ENCODE measurements at regions not wholly inside any gene's neighbourhood (a gene's known extent, or its start where the extent isn't known, plus 50 kb on each side); places are given as distances from the start of the nearest gene placed in this dataset.

DNA sequence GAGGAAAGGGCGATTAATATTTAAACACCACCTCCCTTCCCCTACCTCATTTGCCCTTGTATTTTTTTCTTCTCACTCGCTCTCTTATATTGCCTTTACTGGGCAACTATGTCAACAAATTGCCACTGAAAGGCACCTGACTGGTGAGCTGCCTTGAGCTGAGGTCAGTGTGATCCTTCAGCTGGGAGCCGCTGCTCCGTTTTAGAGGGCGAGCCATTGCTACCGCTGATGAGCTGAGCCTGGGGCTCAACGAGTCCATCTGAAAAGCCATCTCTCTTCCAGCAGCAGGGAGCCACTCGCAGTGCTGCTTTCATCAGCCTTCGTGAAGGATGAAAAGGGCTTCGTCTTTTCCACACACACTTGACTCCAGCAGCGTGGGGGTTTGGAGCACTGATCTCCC is 108.0 kb upstream of the KIF26B start:
- Mint-ChIP-seq H3K27ac (peak overlapping the region; percentile 16; the same call in 1 of the 2 replicates), H3K36me3 (ENCODE audit: low read depth) (no peaks in the 10 kb centered on the region), H3K4me1 (peaks cover 36% of the 10 kb centered on the region), H3K9me3 (no peaks in the 10 kb centered on the region), H3K4me3 (no peak overlapping the region; the same call in 2 of the 3 replicates), H3K27me3 (ENCODE audit: insufficient read depth, low read depth, poor library complexity) (no peaks in the 10 kb centered on the region)
- Histone ChIP-seq H3K4me1 (ENCODE audit: insufficient read depth) (peaks cover 28% of the 10 kb centered on the region), H4K20me1 (replicated peaks; ENCODE audit: insufficient read depth) (no peaks in the 10 kb centered on the region), H3K79me2 (replicated peaks; ENCODE audit: insufficient read depth) (no peaks in the 10 kb centered on the region; the same call in 1 of the 2 replicates), H3K4me2 (peak overlapping the region; percentile 49), H3K9me2 (ENCODE audit: insufficient read depth) (no peaks in the 10 kb centered on the region), H3K27ac (ENCODE audit: low read depth) (peak overlapping the region; percentile 81), H3K36me3 (ENCODE audit: insufficient read depth) (no peaks in the 10 kb centered on the region), H3F3A (replicated peaks; ENCODE audit: low read depth) (no peaks in the 10 kb centered on the region; the same call in 1 of the 2 replicates), H3K27me3 (ENCODE audit: insufficient read depth) (no peaks in the 10 kb centered on the region), H2AFZ (peak overlapping the region; percentile 40; the same call in 1 of the 2 replicates), H3K4me3 (no peak overlapping the region)
- DNase-seq (ENCODE audit: low spot score) (peak; percentile 33), ATAC-seq (peak; percentile 70)
- no peak for TF ChIP-seq ZNF114 (CRISPR knock-in tag; IDR thresholded peaks at IDR 0.05)
- TF ChIP-seq, protein P1, sequence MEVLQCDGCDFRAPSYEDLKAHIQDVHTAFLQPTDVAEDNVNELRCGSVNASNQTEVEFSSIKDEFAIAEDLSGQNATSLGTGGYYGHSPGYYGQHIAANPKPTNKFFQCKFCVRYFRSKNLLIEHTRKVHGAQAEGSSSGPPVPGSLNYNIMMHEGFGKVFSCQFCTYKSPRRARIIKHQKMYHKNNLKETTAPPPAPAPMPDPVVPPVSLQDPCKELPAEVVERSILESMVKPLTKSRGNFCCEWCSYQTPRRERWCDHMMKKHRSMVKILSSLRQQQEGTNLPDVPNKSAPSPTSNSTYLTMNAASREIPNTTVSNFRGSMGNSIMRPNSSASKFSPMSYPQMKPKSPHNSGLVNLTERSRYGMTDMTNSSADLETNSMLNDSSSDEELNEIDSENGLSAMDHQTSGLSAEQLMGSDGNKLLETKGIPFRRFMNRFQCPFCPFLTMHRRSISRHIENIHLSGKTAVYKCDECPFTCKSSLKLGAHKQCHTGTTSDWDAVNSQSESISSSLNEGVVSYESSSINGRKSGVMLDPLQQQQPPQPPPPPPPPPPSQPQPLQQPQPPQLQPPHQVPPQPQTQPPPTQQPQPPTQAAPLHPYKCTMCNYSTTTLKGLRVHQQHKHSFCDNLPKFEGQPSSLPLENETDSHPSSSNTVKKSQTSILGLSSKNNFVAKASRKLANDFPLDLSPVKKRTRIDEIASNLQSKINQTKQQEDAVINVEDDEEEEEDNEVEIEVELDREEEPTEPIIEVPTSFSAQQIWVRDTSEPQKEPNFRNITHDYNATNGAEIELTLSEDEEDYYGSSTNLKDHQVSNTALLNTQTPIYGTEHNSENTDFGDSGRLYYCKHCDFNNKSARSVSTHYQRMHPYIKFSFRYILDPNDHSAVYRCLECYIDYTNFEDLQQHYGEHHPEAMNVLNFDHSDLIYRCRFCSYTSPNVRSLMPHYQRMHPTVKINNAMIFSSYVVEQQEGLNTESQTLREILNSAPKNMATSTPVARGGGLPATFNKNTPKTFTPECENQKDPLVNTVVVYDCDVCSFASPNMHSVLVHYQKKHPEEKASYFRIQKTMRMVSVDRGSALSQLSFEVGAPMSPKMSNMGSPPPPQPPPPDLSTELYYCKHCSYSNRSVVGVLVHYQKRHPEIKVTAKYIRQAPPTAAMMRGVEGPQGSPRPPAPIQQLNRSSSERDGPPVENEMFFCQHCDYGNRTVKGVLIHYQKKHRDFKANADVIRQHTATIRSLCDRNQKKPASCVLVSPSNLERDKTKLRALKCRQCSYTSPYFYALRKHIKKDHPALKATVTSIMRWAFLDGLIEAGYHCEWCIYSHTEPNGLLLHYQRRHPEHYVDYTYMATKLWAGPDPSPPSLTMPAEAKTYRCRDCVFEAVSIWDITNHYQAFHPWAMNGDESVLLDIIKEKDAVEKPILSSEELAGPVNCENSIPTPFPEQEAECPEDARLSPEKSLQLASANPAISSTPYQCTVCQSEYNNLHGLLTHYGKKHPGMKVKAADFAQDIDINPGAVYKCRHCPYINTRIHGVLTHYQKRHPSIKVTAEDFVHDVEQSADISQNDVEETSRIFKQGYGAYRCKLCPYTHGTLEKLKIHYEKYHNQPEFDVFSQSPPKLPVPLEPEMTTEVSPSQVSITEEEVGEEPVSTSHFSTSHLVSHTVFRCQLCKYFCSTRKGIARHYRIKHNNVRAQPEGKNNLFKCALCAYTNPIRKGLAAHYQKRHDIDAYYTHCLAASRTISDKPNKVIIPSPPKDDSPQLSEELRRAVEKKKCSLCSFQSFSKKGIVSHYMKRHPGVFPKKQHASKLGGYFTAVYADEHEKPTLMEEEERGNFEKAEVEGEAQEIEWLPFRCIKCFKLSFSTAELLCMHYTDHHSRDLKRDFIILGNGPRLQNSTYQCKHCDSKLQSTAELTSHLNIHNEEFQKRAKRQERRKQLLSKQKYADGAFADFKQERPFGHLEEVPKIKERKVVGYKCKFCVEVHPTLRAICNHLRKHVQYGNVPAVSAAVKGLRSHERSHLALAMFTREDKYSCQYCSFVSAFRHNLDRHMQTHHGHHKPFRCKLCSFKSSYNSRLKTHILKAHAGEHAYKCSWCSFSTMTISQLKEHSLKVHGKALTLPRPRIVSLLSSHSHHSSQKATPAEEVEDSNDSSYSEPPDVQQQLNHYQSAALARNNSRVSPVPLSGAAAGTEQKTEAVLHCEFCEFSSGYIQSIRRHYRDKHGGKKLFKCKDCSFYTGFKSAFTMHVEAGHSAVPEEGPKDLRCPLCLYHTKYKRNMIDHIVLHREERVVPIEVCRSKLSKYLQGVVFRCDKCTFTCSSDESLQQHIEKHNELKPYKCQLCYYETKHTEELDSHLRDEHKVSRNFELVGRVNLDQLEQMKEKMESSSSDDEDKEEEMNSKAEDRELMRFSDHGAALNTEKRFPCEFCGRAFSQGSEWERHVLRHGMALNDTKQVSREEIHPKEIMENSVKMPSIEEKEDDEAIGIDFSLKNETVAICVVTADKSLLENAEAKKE (CRISPR knock-in tag; IDR thresholded peaks at IDR 0.05): no peak

DNA sequence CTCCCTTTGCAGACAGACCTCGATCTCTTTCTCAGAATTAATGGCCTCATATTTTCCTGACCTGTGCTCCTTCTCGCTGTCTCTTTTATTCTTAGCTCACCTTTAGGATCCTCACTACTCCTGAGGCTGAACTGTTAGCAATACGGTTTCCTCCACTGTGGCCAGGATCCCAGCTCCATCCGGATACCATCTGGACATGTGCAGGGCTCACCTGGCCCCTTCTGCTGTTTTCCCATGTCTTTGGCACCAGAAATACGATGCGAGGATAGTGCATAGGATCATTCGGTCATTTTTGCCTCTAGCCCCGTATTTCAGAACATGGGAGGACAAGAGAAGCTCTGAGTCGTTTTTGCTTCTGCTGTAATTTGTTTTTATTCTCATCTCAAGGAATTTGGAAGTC is 108.5 kb upstream of the KIF26B start:
- H3K4me1 Mint-ChIP-seq: peaks cover 32% of the 10 kb centered on the region
- no peaks in the 10 kb centered on the region for H3K27me3 Mint-ChIP-seq (ENCODE audit: insufficient read depth, low read depth, poor library complexity)
- no peaks in the 10 kb centered on the region; the same call in 1 of the 2 replicates for H3F3A ChIP-seq (replicated peaks; ENCODE audit: low read depth)
- H3K4me1 ChIP-seq (ENCODE audit: insufficient read depth): peaks cover 24% of the 10 kb centered on the region
- no peaks in the 10 kb centered on the region for H4K20me1 ChIP-seq (replicated peaks; ENCODE audit: insufficient read depth)
- DNase-seq (ENCODE audit: low spot score) (no peak), ATAC-seq (no peak)
- H3K36me3 ChIP-seq (ENCODE audit: insufficient read depth): no peaks in the 10 kb centered on the region
- H3K27ac ChIP-seq (ENCODE audit: low read depth): peak overlapping the region; percentile 81
- no peak overlapping the region for H3K4me3 ChIP-seq
- no peaks in the 10 kb centered on the region for H3K36me3 Mint-ChIP-seq (ENCODE audit: low read depth)
- no peaks in the 10 kb centered on the region for H3K27me3 ChIP-seq (ENCODE audit: insufficient read depth)
- H3K79me2 ChIP-seq (replicated peaks; ENCODE audit: insufficient read depth): no peaks in the 10 kb centered on the region; the same call in 1 of the 2 replicates
- no peaks in the 10 kb centered on the region for H3K9me2 ChIP-seq (ENCODE audit: insufficient read depth)
- H3K4me3 Mint-ChIP-seq: no peak overlapping the region
- H3K4me2 ChIP-seq: peak overlapping the region; percentile 49
- H2AFZ ChIP-seq: peak overlapping the region; percentile 40; the same call in 1 of the 2 replicates
- H3K9me3 Mint-ChIP-seq: no peaks in the 10 kb centered on the region
- peak overlapping the region; percentile 16; the same call in 1 of the 2 replicates for H3K27ac Mint-ChIP-seq
- TF ChIP-seq, protein P2, sequence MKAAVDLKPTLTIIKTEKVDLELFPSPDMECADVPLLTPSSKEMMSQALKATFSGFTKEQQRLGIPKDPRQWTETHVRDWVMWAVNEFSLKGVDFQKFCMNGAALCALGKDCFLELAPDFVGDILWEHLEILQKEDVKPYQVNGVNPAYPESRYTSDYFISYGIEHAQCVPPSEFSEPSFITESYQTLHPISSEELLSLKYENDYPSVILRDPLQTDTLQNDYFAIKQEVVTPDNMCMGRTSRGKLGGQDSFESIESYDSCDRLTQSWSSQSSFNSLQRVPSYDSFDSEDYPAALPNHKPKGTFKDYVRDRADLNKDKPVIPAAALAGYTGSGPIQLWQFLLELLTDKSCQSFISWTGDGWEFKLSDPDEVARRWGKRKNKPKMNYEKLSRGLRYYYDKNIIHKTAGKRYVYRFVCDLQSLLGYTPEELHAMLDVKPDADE (IDR thresholded peaks at IDR 0.05): no peak
- TF ChIP-seq EZH2phosphoT487 (IDR thresholded peaks at IDR 0.05; ENCODE audit: unreplicated experiment) (no peak), ZNF331 (CRISPR knock-in tag; IDR thresholded peaks at IDR 0.05; ENCODE audit: low read depth) (no peak), POLR2AphosphoS5 (IDR thresholded peaks at IDR 0.05; ENCODE audit: low read depth) (no peak)
